ENCODE measurements at regions not wholly inside any gene's neighbourhood (a gene's known extent, or its start where the extent isn't known, plus 50 kb on each side); places are given as distances from the start of the nearest gene placed in this dataset.

GRCh38 chr2:3041841-3042600 lies 335.6 kb downstream of the EIPR1 start:
- no peak for DNase-seq
- H3K27me3 ChIP-seq, result no peaks in the 10 kb centered on the region
- 33 to 39% (median 38%) methylated on average over 25 of the region's 25 CpGs for WGBS, 3 donors
- H3K36me3 ChIP-seq, result no peaks in the 10 kb centered on the region
- no peak overlapping the region for H3K4me3 ChIP-seq
- H3K4me1 ChIP-seq (ENCODE audit: insufficient read depth), result no peaks in the 10 kb centered on the region
- H3K27ac ChIP-seq, result no peak overlapping the region
- TF ChIP-seq POLR2A (IDR thresholded peaks at IDR 0.05) (no peak), CTCF (IDR thresholded peaks at IDR 0.05) (no peak), EP300 (IDR thresholded peaks at IDR 0.05) (no peak)
- H3K9me3 ChIP-seq, result no peaks in the 10 kb centered on the region
- intact Hi-C loops (cut with DNase I), result no loop called here

GRCh38 chr2:3041246-3041645 lies 336.4 kb downstream of the EIPR1 start:
- no peak for DNase-seq

GRCh38 chr2:3040496-3041140 lies 337.0 kb downstream of the EIPR1 start:
- H3K27me3 ChIP-seq, result no peaks in the 10 kb centered on the region
- no peaks in the 10 kb centered on the region for H3K9me3 ChIP-seq
- no peak overlapping the region for H3K4me3 ChIP-seq
- DNase-seq, result no peak
- H3K27ac ChIP-seq, result no peak overlapping the region
- no peak for TF ChIP-seq CTCF (IDR thresholded peaks at IDR 0.05)
- TF ChIP-seq POLR2A (IDR thresholded peaks at IDR 0.05), result no peak
- no peak for TF ChIP-seq EP300 (IDR thresholded peaks at IDR 0.05)
- no peaks in the 10 kb centered on the region for H3K4me1 ChIP-seq (ENCODE audit: insufficient read depth)
- intact Hi-C loops (cut with DNase I), result no loop called here
- 5 to 20% (median 5%) methylated on average over 17 of the region's 17 CpGs for WGBS, 3 donors
- H3K36me3 ChIP-seq, result no peaks in the 10 kb centered on the region

More at GRCh38 chr2:3041246-3041645, 336.4 kb downstream of the EIPR1 start:
- no peak for TF ChIP-seq POLR2A (IDR thresholded peaks at IDR 0.05)
- no peak for TF ChIP-seq CTCF (IDR thresholded peaks at IDR 0.05)
- no peak for TF ChIP-seq EP300 (IDR thresholded peaks at IDR 0.05)
- 71 to 77% (median 74%) methylated on average over 17 of the region's 17 CpGs for WGBS, 3 donors
- Histone ChIP-seq H3K27ac (no peak overlapping the region), H3K9me3 (no peaks in the 10 kb centered on the region), H3K36me3 (no peaks in the 10 kb centered on the region), H3K4me3 (no peak overlapping the region), H3K27me3 (no peaks in the 10 kb centered on the region), H3K4me1 (ENCODE audit: insufficient read depth) (no peaks in the 10 kb centered on the region)
- intact Hi-C loops (cut with DNase I), result no loop called here

- DNase-seq, result no peak
- 84 to 88% (median 86%) methylated on average over 2 of the region's 2 CpGs for WGBS, 3 donors
- Histone ChIP-seq H3K4me1 (ENCODE audit: insufficient read depth) (no peaks in the 10 kb centered on the region), H3K4me3 (no peak overlapping the region), H3K27ac (no peak overlapping the region), H3K27me3 (no peaks in the 10 kb centered on the region), H3K36me3 (no peaks in the 10 kb centered on the region), H3K9me3 (no peaks in the 10 kb centered on the region)
- intact Hi-C loops (cut with DNase I), result no loop called here
- no peak for TF ChIP-seq EP300 (IDR thresholded peaks at IDR 0.05)
- no peak for TF ChIP-seq POLR2A (IDR thresholded peaks at IDR 0.05)
- TF ChIP-seq CTCF (IDR thresholded peaks at IDR 0.05), result no peak
Measured at GRCh38 chr2:3040066-3040428, 337.6 kb downstream of the EIPR1 start.
